HCT116 (cell line): ENCODE measurements at regions not wholly inside any gene's neighbourhood (a gene's known extent, or its start where the extent isn't known, plus 50 kb on each side); places are given as distances from the start of the nearest gene placed in this dataset.

ENCODE experiments used
- ATAC-seq: fragments of 200-7000 bp; cut with Tn5 transposase; 2 replicates; pipeline ENCODE4 v1.9.1; 2020; ENCODE audit warnings: mild to moderate bottlenecking, moderate library complexity
- BruUV-seq: library from RNA; stranded (reverse); fragments of 400-500 nt; replicated peaks from 2 replicates; lab custom pipeline; 2021; lab: Mats Ljungman, UMichigan
- CTCF ChIA-PET: fragments of 300-600 bp; sonication (Branson Sonifier 250); formaldehyde crosslinking; loops from one replicate; lab custom pipeline; 2021; ENCODE audit warnings: antibody characterized with exemption; lab: Charles Lee
- POLR2A ChIA-PET: fragments of 300-600, 350-600 bp; sonication (Branson Sonifier 250); formaldehyde crosslinking; loops from one replicate; lab custom pipeline; 2021; ENCODE audit warnings: antibody characterized with exemption; lab: Charles Lee
- RAD21 ChIA-PET, 2 experiments: fragments of 300-600 bp; sonication (Branson Sonifier 250); formaldehyde crosslinking; loops; one replicate each; lab custom pipeline; 2023; ENCODE audit warnings: low total read pairs in 2 of 2; ENCODE audit not compliant: uncharacterized antibody in 2 of 2, unreplicated experiment in 2 of 2, low non-redundant PET in 1 of 2; lab: Charles Lee
- DNase-seq: peaks from one replicate; pipeline ENCODE4 v3.0.0-alpha.2; 2010; ENCODE audit warnings: low read depth, low spot score
- H2AFZ ChIP-seq: fragments of 200-600 bp; shearing (Covaris generic), sonication (generic); 2 replicates; pipeline ENCODE4 v1.6.1; 2017; ENCODE audit warnings: low read depth, mixed run types, mixed read lengths, antibody characterized with exemption, low read length; ENCODE audit not compliant: poor library complexity, severe bottlenecking
- H3K27ac ChIP-seq: 2 replicates; pipeline ENCODE4 v1.5.1; 2012; ENCODE audit warnings: low read depth, low read length
- H3K27me3 ChIP-seq: fragments of 200-600 bp; sonication (generic); 2 replicates; pipeline ENCODE4 v1.6.1; 2016; ENCODE audit warnings: mixed run types, low read length, mixed read lengths; ENCODE audit not compliant: insufficient read depth
- H3K36me3 ChIP-seq, 2 experiments: fragments of 200-500 bp in 1 of 2; fragments of 200-600 bp in 1 of 2; sonication (Bioruptor generic) in 1 of 2; sonication (generic) in 1 of 2; 2 replicates each; pipeline versions ENCODE4 v1.5.1 to v1.6.1; 2014 to 2016; ENCODE audit warnings: low read length in 2 of 2, inconsistent platforms in 1 of 2, mixed read lengths in 1 of 2, mixed run types in 1 of 2; ENCODE audit not compliant: insufficient read depth in 2 of 2, control insufficient read depth in 1 of 2
- H3K4me1 ChIP-seq, 2 experiments: fragments of 200-600 bp in 1 of 2; sonication (generic) in 1 of 2; 2 replicates each; pipeline versions ENCODE4 v1.5.1 to v1.6.1; 2012 to 2017; ENCODE audit warnings: low read length in 2 of 2, inconsistent platforms in 1 of 2, mild to moderate bottlenecking in 1 of 2, mixed read lengths in 1 of 2, mixed run types in 1 of 2, moderate library complexity in 1 of 2; ENCODE audit not compliant: insufficient read depth in 2 of 2, control insufficient read depth in 1 of 2
- H3K4me2 ChIP-seq: fragments of 200-600 bp; sonication (generic); 2 replicates; pipeline ENCODE4 v1.6.1; 2017; ENCODE audit warnings: mixed run types, low read length, mixed read lengths
- H3K4me3 ChIP-seq, 2 experiments: fragments of 200-600 bp in 1 of 2; sonication (generic) in 1 of 2; replicated peaks in 1 of 2; 2 replicates each; pipeline ENCODE4 v1.5.1; 2011 to 2016; ENCODE audit warnings: low read length in 2 of 2, control low read depth in 1 of 2, low read depth in 1 of 2, mild to moderate bottlenecking in 1 of 2, mixed read lengths in 1 of 2, mixed run types in 1 of 2
- H3K79me2 ChIP-seq: fragments of 200-600 bp; sonication (generic); 2 replicates; pipeline ENCODE4 v1.6.1; 2017; ENCODE audit warnings: mild to moderate bottlenecking, mixed run types, low read length, moderate library complexity, mixed read lengths; ENCODE audit not compliant: insufficient read depth
- H3K9ac ChIP-seq: fragments of 200-600 bp; sonication (generic); 2 replicates; pipeline ENCODE4 v1.6.1; 2016; ENCODE audit warnings: low read length, mixed read lengths
- H3K9me2 ChIP-seq: fragments of 200-600 bp; sonication (generic), shearing (Covaris generic); 2 replicates; pipeline ENCODE4 v1.6.1; 2017; ENCODE audit warnings: mixed run types, mild to moderate bottlenecking, moderate library complexity; ENCODE audit not compliant: insufficient read depth
- H3K9me3 ChIP-seq, 2 experiments: fragments of 200-500 bp in 1 of 2; fragments of 200-600 bp in 1 of 2; sonication (Bioruptor generic) in 1 of 2; sonication (generic) in 1 of 2; 2 replicates each; pipeline ENCODE4 v1.6.1; 2014 to 2017; ENCODE audit warnings: low read length in 2 of 2, mixed read lengths in 2 of 2, inconsistent platforms in 1 of 2, low read depth in 1 of 2, mild to moderate bottlenecking in 1 of 2, mixed run types in 1 of 2, moderate library complexity in 1 of 2; ENCODE audit not compliant: control insufficient read depth in 1 of 2, insufficient read depth in 1 of 2
- H4K20me1 ChIP-seq: fragments of 200-600 bp; sonication (generic), shearing (Covaris generic); 2 replicates; pipeline ENCODE4 v1.6.1; 2017; ENCODE audit warnings: mixed run types, mild to moderate bottlenecking, moderate library complexity; ENCODE audit not compliant: insufficient read depth
- CBX3 ChIP-seq: IDR thresholded peaks from 2 replicates; pipeline ENCODE4 v1.6.1; 2012; ENCODE audit warnings: low read depth
- CEBPB ChIP-seq: IDR thresholded peaks from 2 replicates; pipeline ENCODE4 v1.6.1; 2012; ENCODE audit warnings: low read depth
- CTCF ChIP-seq, 3 experiments: fragments of 200-600 bp in 1 of 3; sonication (generic) in 1 of 3; IDR thresholded peaks in 2 of 3; conservative IDR thresholded peaks in 1 of 3; 2 replicates each; pipeline ENCODE4 v1.5.1; 2012 to 2017; ENCODE audit warnings: low read depth in 2 of 3, low read length in 2 of 3, antibody characterized with exemption in 1 of 3, borderline replicate concordance in 1 of 3, control low read depth in 1 of 3, mild to moderate bottlenecking in 1 of 3, mixed read lengths in 1 of 3, mixed run types in 1 of 3, moderate library complexity in 1 of 3; ENCODE audit not compliant: insufficient read depth in 1 of 3
- EGR1 ChIP-seq: IDR thresholded peaks from 2 replicates; pipeline ENCODE4 v1.6.1; 2012; ENCODE audit warnings: low read depth
- ELF1 ChIP-seq: IDR thresholded peaks from 2 replicates; pipeline ENCODE4 v1.6.1; 2012; ENCODE audit warnings: low read depth, borderline replicate concordance
- EZH2 ChIP-seq: fragments of 200-600 bp; sonication (generic); IDR thresholded peaks from 2 replicates; pipeline ENCODE4 v1.6.1; 2017; ENCODE audit warnings: antibody characterized with exemption, mixed run types
- EZH2phosphoT487 ChIP-seq: fragments of 200-600 bp; IDR thresholded peaks from 2 replicates; pipeline ENCODE4 v1.6.1; 2018; ENCODE audit warnings: antibody characterized with exemption, borderline replicate concordance
- FOSL1 ChIP-seq: IDR thresholded peaks from 2 replicates; pipeline ENCODE4 v1.6.1; 2012; ENCODE audit warnings: low read depth
- JUND ChIP-seq: IDR thresholded peaks from 2 replicates; pipeline ENCODE4 v1.6.1; 2012
- MAX ChIP-seq: IDR thresholded peaks from 2 replicates; pipeline ENCODE4 v1.6.1; 2012
- POLR2A ChIP-seq: IDR thresholded peaks from 2 replicates; pipeline ENCODE4 v1.7.0; 2011; ENCODE audit warnings: borderline replicate concordance; ENCODE audit not compliant: insufficient read depth, insufficient read length; ENCODE audit errors: extremely low read depth
- POLR2AphosphoS5 ChIP-seq: IDR thresholded peaks from 2 replicates; pipeline ENCODE4 v1.6.1; 2011; ENCODE audit warnings: mild to moderate bottlenecking, low read depth, low read length, moderate library complexity
- RAD21 ChIP-seq: IDR thresholded peaks from 2 replicates; pipeline ENCODE4 v1.6.1; 2012; ENCODE audit warnings: low read depth, mild to moderate bottlenecking
- REST ChIP-seq: IDR thresholded peaks from 2 replicates; pipeline ENCODE4 v1.6.1; 2012; ENCODE audit warnings: low read depth
- SIN3A ChIP-seq: IDR thresholded peaks from 2 replicates; pipeline ENCODE4 v1.6.1; 2012; ENCODE audit warnings: low read depth
- SP1 ChIP-seq: IDR thresholded peaks from 2 replicates; pipeline ENCODE4 v1.6.1; 2012; ENCODE audit warnings: low read depth
- TCF7L2 ChIP-seq: IDR thresholded peaks from 2 replicates; pipeline ENCODE4 v1.7.0; 2011; ENCODE audit warnings: borderline replicate concordance, inconsistent platforms; ENCODE audit not compliant: insufficient read depth, insufficient read length; ENCODE audit errors: extremely low read depth
- intact Hi-C: fragments of 100-400 bp; cut with micrococcal nuclease; formaldehyde crosslinking; loops from 2 replicates; pipeline ENCODE4 v1.10.0; 2022
- TF ChIP-seq, protein P1 (sequence below): IDR thresholded peaks from 2 replicates; pipeline ENCODE4 v1.6.1; 2012

GRCh38 chr10:3325954-3326750, 153.6 kb upstream of the PITRM1 start:
- DNase-seq (no peak), ATAC-seq (no peak)
- CTCF ChIA-PET = no interaction called here
- POLR2A ChIA-PET = no interaction called here
- H3K9me3 ChIP-seq = no peaks in the 10 kb centered on the region
- no peaks in the 10 kb centered on the region for H3K9me2 ChIP-seq
- H3K27ac ChIP-seq = no peak overlapping the region
- no peaks in the 10 kb centered on the region for H3K79me2 ChIP-seq
- intact Hi-C loops = no loop called here
- no peaks in the 10 kb centered on the region for H4K20me1 ChIP-seq
- BruUV-seq = no TSS peak
- no peaks in the 10 kb centered on the region for H3K27me3 ChIP-seq
- no peaks in the 10 kb centered on the region; a peak in 1 of 4 replicates for H3K4me1 ChIP-seq
- H3K4me3 ChIP-seq = no peak overlapping the region
- H3K9ac ChIP-seq = no peak overlapping the region
- no peaks in the 10 kb centered on the region for H3K36me3 ChIP-seq
- H2AFZ ChIP-seq = no peak overlapping the region
- RAD21 ChIA-PET = no interaction called here
- TF ChIP-seq MAX (no peak), CEBPB (no peak), EZH2 (no peak), TCF7L2 (no peak), CBX3 (no peak), RAD21 (no peak), CTCF (IDR thresholded peaks at IDR 0.05 in 2 of 3, conservative IDR thresholded peaks at IDR 0.05 in 1 of 3; ENCODE audit: borderline replicate concordance in 1 of 3, insufficient read depth in 1 of 3, low read depth in 2 of 3, low read length in 2 of 3) (no peak), SP1 (no peak), ELF1 (no peak), JUND (no peak), FOSL1 (no peak), EGR1 (no peak), EZH2phosphoT487 (no peak), SIN3A (no peak), POLR2A (no peak), REST (no peak), POLR2AphosphoS5 (no peak)
- TF ChIP-seq, protein P1, sequence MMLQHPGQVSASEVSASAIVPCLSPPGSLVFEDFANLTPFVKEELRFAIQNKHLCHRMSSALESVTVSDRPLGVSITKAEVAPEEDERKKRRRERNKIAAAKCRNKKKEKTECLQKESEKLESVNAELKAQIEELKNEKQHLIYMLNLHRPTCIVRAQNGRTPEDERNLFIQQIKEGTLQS = no peak
- no peak overlapping the region for H3K4me2 ChIP-seq
